ENCODE measurements at regions not wholly inside any gene's neighbourhood (a gene's known extent, or its start where the extent isn't known, plus 50 kb on each side); places are given as distances from the start of the nearest gene placed in this dataset.
"Not testable (repeated sequence)": the region's sequence is repeated elsewhere in the genome, so short reads cannot be mapped to it uniquely, and the experiment has no call there.

DNA sequence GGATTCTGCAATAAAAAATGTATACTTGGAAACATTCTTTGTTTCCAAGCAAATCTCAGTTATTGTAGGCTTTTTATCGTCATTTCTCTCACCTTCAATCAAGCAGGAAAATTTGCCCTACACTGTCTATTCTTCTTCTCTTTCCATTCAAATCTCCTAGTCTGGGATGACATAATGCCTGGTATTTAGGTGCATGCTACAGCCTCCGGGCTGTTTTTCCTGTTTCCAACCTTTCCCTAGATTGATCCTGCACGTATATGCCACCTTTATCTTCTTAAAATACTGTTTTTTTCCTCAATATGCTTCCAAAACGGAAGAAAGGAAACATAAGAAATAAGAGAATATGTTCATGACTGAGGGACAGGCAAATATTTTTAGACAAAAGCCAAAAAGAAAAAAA, 249.1 kb upstream of the UBASH3B start:
- TF ChIP-seq, protein P1, sequence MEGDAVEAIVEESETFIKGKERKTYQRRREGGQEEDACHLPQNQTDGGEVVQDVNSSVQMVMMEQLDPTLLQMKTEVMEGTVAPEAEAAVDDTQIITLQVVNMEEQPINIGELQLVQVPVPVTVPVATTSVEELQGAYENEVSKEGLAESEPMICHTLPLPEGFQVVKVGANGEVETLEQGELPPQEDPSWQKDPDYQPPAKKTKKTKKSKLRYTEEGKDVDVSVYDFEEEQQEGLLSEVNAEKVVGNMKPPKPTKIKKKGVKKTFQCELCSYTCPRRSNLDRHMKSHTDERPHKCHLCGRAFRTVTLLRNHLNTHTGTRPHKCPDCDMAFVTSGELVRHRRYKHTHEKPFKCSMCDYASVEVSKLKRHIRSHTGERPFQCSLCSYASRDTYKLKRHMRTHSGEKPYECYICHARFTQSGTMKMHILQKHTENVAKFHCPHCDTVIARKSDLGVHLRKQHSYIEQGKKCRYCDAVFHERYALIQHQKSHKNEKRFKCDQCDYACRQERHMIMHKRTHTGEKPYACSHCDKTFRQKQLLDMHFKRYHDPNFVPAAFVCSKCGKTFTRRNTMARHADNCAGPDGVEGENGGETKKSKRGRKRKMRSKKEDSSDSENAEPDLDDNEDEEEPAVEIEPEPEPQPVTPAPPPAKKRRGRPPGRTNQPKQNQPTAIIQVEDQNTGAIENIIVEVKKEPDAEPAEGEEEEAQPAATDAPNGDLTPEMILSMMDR (IDR thresholded peaks at IDR 0.05; ENCODE audit: low read length, missing control alignments) = no peak
- H3K4me3 ChIP-seq (replicated peaks; ENCODE audit: low read depth, low read length) = no peak overlapping the region
- DNase-seq (ENCODE audit: low read depth) = no peak

DNA sequence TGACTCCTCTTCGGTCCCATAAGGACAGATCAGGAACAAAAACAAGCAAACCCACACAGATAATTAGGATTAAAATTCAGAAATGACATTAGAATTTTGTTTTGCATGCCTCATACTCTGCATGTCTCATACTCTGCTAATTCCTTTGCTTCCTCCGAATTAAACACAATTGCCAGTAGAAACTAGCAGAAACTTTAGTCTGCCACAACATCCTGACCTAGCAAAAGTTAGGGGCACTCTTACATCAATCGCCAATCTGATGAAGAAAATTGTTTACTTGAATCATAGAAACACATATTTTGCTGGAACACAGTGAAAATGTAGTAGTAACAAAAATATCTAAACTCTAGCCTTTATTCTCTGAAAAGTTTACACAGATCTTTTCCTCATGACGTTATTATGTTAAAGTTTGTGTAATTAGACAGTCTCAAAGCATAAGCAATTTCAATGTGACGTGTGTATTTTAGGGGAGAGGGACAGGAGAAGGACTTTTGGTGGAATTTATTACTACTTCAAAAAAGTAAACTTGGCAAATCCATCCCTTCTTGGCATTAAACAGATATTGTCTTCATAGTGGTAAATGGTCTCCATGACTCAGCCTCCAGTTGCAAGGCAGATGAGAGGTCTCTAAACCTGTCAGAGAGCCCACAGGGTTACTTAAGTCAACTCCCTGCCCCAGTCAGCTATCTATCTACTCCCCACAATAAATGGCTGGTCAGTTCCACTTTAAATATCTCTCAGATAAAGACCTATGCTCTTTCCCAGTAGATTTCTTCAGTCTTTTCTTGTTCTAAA, 249.8 kb upstream of the UBASH3B start:
- TF ChIP-seq, protein P1 (IDR thresholded peaks at IDR 0.05; ENCODE audit: low read length, missing control alignments) = no peak
- no peak overlapping the region for H3K4me3 ChIP-seq (replicated peaks; ENCODE audit: low read depth, low read length)
- DNase-seq (ENCODE audit: low read depth) = no peak

DNA sequence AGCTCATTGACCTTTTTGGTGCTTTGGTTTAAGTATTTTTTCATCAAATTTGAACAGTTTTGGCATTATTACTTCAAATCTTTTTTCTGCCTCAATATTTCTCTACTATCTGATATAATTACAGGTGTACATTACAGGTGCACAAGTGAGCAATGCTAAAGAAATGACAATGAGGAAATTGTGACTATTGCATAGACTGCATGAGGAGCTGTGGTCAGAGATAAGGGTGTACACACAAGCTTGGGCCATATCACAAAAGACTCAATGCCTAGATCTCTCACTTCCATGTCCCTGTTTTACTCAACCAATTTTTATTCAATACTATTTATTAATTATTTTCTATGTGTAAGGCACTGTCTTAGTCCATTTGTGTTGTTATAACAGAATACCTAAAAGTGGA, 251.0 kb upstream of the UBASH3B start:
- TF ChIP-seq, protein P1 (IDR thresholded peaks at IDR 0.05; ENCODE audit: low read length, missing control alignments) = no peak
- no peak for DNase-seq (ENCODE audit: low read depth)
- H3K4me3 ChIP-seq (replicated peaks; ENCODE audit: low read depth, low read length) = no peak overlapping the region

DNA sequence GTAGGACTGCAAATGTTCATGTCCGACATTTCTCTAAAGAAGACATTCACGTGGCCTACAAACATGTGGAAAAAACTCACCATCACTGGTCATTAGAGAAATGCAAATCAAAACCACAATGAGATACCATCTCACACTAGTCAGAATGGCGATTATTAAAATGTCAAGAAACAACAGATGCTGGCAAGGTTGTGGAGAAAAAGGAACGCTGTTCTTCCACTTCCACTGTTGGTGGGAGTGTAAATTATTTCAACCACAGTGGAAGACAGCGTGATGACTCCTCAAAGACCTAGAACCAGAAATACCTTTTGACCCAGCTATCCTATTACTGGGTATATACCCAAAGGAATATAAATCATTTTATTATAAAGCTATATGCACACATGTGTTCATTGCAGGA, 253.9 kb upstream of the UBASH3B start:
- DNase-seq (ENCODE audit: low read depth) = not testable (repeated sequence)

DNA sequence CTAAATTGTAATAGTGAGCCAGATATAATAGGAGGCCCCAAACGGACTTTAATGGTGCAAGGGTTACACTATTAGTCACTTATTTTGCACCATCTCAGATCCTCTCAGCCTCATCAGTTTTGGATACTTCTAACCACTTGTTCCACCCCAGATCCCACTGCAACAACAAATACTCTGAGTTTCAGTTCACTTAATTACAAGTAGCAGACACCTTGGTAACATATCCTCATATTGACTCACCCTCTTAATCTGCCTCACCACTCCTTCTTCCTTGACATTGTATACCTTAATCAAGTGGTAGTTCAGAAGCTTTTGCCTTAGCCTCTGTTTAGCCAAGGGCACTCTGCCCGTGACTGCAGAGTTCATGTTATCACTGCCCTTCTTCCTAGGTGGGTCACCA, 256.1 kb upstream of the UBASH3B start:
- no peak overlapping the region for H3K4me3 ChIP-seq (replicated peaks; ENCODE audit: low read depth, low read length)
- TF ChIP-seq, protein P1 (IDR thresholded peaks at IDR 0.05; ENCODE audit: low read length, missing control alignments) = no peak
- DNase-seq (ENCODE audit: low read depth) = no peak

More for the DNA sequence above, 253.9 kb upstream of the UBASH3B start:
- H3K4me3 ChIP-seq (replicated peaks; ENCODE audit: low read depth, low read length) = not testable (repeated sequence)

DNA sequence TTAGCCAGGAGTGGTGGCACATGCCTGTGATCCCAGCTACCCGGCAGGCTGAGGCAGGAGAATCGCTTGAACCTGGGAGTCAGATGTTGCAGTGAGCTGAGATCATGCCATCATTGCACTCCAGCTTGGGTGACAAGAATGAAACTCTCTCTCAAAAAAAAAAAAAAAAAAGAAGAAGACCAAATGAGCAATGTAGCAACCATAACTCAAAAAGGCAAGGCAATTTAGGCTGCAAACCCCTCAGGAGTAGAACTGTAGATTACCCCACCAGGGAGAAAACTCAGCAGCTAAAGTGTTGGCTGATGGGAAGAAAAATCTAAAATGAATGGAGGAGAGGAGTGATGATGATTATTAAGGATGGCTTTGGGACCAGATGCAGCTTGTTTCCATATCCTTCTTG, 256.7 kb upstream of the UBASH3B start:
- no peak for DNase-seq (ENCODE audit: low read depth)
- TF ChIP-seq, protein P1 (IDR thresholded peaks at IDR 0.05; ENCODE audit: low read length, missing control alignments) = no peak
- H3K4me3 ChIP-seq (replicated peaks; ENCODE audit: low read depth, low read length) = no peak overlapping the region

DNA sequence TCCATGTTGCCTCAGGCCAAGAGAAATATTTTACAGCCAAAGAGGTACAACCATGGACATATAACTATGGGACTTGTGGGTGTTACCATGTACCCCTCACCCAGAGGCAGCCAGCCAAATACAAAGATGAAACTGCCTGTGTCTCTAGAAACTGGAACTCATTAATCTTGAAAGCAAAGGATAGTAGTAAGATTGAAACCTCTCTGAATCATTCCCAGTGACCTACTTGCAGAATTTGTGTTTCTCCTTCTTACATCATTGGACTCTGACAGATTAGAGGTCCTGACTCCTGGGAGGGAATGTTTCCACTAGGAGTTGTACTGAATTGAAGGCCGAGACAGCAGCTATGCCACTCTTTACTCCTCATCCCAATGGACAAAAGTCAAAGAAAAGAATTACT, 257.4 kb upstream of the UBASH3B start:
- peak; percentile 1 for DNase-seq (ENCODE audit: low read depth)
- TF ChIP-seq, protein P1 (IDR thresholded peaks at IDR 0.05; ENCODE audit: low read length, missing control alignments) = no peak
- H3K4me3 ChIP-seq (replicated peaks; ENCODE audit: low read depth, low read length) = no peak overlapping the region

Data from fibroblast of pulmonary artery (primary cell).